ENCODE measurements at regions not wholly inside any gene's neighbourhood (a gene's known extent, or its start where the extent isn't known, plus 50 kb on each side); places are given as distances from the start of the nearest gene placed in this dataset.

DNA sequence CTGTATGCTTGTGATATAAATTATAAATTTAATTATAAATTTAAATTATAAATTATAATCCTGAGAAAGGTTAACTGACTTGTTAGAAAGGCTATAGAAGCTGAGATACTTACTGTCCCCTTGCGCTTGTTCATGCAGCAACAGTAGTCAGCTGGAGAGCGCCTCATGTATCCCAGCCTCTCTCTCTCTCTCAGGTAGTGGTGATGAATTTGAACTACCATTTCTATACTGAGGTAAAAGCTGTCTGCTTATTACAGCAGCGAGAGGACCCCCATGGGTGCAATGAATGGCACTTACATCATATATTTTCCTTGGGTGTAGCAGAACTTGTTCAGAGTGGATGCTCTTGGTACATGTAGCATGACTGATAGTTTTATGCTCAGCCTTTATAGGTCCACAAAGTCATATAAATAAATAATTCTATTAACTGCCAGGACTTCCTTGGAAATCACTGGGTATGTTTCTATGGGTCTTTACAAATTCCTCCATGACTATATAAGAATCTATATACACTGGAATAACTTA, 1308.7 kb downstream of the REEP3 start:
- H3K4me1 ChIP-seq (ENCODE audit: control insufficient read depth in 1 of 2, insufficient read depth in 2 of 2, low read length in 2 of 2) = no peaks in the 10 kb centered on the region
- H3K27me3 ChIP-seq (ENCODE audit: control insufficient read depth in 1 of 2, insufficient read depth in 2 of 2, low read length in 2 of 2) = no peaks in the 10 kb centered on the region
- H3K36me3 ChIP-seq (ENCODE audit: control insufficient read depth in 1 of 2, insufficient read depth in 2 of 2, low read length in 2 of 2) = no peaks in the 10 kb centered on the region
- H3K9me3 ChIP-seq (ENCODE audit: control insufficient read depth in 1 of 2, low read length in 2 of 2) = no peaks in the 10 kb centered on the region
- no peak overlapping the region for H3K9ac ChIP-seq (ENCODE audit: low read depth in 1 of 2, low read length in 2 of 2)
- H3K27ac ChIP-seq (ENCODE audit: low read depth, low read length) = no peak overlapping the region
- no peak overlapping the region for H3K4me3 ChIP-seq (ENCODE audit: low read depth in 1 of 2, low read length in 2 of 2)

DNA sequence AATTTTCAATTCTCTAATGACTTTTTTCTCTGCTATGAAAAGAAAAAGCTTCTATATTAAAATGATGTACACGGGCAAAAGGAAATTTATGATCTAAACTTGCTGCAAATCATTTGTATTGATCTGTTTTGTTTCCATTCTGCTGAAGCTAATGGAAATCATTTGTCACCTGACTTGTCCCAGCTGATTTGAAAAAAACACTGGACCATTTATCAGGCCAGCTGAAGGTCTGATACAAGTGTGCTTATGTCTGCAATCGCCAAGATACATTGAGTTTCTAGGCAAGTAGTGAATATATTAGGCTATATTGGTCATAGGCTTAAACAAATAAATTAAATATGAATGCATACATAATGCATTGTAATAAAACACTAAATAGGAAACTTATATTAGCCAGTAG, 1309.7 kb downstream of the REEP3 start:
- no peak overlapping the region for H3K9ac ChIP-seq (ENCODE audit: low read depth in 1 of 2, low read length in 2 of 2)
- no peaks in the 10 kb centered on the region for H3K9me3 ChIP-seq (ENCODE audit: control insufficient read depth in 1 of 2, low read length in 2 of 2)
- H3K27ac ChIP-seq (ENCODE audit: low read depth, low read length) = no peak overlapping the region
- no peaks in the 10 kb centered on the region for H3K27me3 ChIP-seq (ENCODE audit: control insufficient read depth in 1 of 2, insufficient read depth in 2 of 2, low read length in 2 of 2)
- H3K36me3 ChIP-seq (ENCODE audit: control insufficient read depth in 1 of 2, insufficient read depth in 2 of 2, low read length in 2 of 2) = no peaks in the 10 kb centered on the region
- no peaks in the 10 kb centered on the region for H3K4me1 ChIP-seq (ENCODE audit: control insufficient read depth in 1 of 2, insufficient read depth in 2 of 2, low read length in 2 of 2)
- H3K4me3 ChIP-seq (ENCODE audit: low read depth in 1 of 2, low read length in 2 of 2) = no peak overlapping the region

DNA sequence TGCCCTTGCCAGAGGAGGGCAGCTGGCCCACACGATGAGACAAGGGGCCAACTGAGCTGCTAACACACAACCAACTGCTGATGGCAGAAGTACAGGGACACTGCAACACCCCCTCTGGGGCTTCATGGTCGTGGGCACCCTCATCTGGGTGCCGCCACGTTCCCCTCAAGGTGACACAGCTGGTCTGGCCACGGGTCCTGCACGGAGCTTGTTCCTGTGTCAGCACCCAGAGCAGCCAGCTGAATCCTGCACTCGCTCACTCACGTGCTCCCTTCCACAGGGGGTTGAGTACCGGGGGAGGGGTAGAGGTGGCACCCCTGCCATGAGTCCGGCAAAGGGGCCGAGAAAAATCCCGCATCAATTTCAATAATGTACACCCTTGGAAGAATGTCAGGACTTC, 1319.1 kb downstream of the REEP3 start:
- Histone ChIP-seq H3K36me3 (ENCODE audit: control insufficient read depth in 1 of 2, insufficient read depth in 2 of 2, low read length in 2 of 2) (no peaks in the 10 kb centered on the region), H3K9ac (ENCODE audit: low read depth in 1 of 2, low read length in 2 of 2) (no peak overlapping the region), H3K27me3 (ENCODE audit: control insufficient read depth in 1 of 2, insufficient read depth in 2 of 2, low read length in 2 of 2) (no peaks in the 10 kb centered on the region), H3K4me3 (ENCODE audit: low read depth in 1 of 2, low read length in 2 of 2) (no peak overlapping the region), H3K4me1 (ENCODE audit: control insufficient read depth in 1 of 2, insufficient read depth in 2 of 2, low read length in 2 of 2) (no peaks in the 10 kb centered on the region), H3K9me3 (ENCODE audit: control insufficient read depth in 1 of 2, low read length in 2 of 2) (peaks cover 0 to 6% of the 10 kb centered on the region in 2 donors), H3K27ac (ENCODE audit: low read depth, low read length) (no peak overlapping the region)

DNA sequence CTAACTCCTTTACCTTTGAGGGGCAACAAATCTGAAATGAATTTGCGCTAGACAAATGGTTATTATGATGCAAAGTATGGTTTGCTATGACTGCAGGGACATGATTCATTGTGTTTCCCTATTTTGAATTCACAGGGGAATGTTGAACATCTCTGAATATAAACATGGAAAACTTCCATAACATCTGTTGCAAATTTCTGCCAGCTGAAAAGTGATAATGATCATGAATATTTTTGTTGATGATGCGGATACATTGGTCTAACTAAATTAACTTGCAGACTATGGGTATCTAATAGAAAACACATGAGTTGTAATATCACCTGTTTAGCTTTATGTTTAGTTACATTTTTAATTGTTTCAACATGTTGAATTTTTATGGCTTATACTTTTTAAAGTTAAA, 1325.5 kb downstream of the REEP3 start:
- Histone ChIP-seq H3K4me1 (ENCODE audit: control insufficient read depth in 1 of 2, insufficient read depth in 2 of 2, low read length in 2 of 2) (no peaks in the 10 kb centered on the region), H3K4me3 (ENCODE audit: low read depth in 1 of 2, low read length in 2 of 2) (no peak overlapping the region), H3K9ac (ENCODE audit: low read depth in 1 of 2, low read length in 2 of 2) (no peak overlapping the region), H3K9me3 (ENCODE audit: control insufficient read depth in 1 of 2, low read length in 2 of 2) (no peaks in the 10 kb centered on the region), H3K27me3 (ENCODE audit: control insufficient read depth in 1 of 2, insufficient read depth in 2 of 2, low read length in 2 of 2) (no peaks in the 10 kb centered on the region), H3K36me3 (ENCODE audit: control insufficient read depth in 1 of 2, insufficient read depth in 2 of 2, low read length in 2 of 2) (no peaks in the 10 kb centered on the region), H3K27ac (ENCODE audit: low read depth, low read length) (no peak overlapping the region)

DNA sequence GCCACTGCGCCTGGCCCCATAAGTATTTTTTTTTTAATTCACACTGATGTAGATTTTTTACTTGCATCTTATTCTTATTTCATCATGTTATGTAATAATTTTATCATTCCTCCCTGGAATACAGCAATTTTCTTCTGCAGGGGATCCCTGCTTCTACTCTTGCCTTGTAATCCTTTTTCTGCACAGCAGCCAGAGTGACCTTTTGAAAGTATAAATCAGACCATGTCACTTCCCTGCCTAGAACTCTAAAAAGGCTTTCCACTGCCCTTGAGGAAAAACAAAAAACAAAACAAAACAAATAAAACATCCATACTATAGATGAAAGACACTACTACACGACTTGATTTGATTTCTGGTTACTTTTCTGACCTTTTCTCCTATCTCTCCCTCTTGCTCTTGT, 1334.7 kb downstream of the REEP3 start:
- no peak overlapping the region for H3K4me3 ChIP-seq (ENCODE audit: low read depth in 1 of 2, low read length in 2 of 2)
- no peak overlapping the region for H3K27ac ChIP-seq (ENCODE audit: low read depth, low read length)
- no peak overlapping the region for H3K9ac ChIP-seq (ENCODE audit: low read depth in 1 of 2, low read length in 2 of 2)
- no peaks in the 10 kb centered on the region for H3K36me3 ChIP-seq (ENCODE audit: control insufficient read depth in 1 of 2, insufficient read depth in 2 of 2, low read length in 2 of 2)
- no peaks in the 10 kb centered on the region for H3K9me3 ChIP-seq (ENCODE audit: control insufficient read depth in 1 of 2, low read length in 2 of 2)
- H3K4me1 ChIP-seq (ENCODE audit: control insufficient read depth in 1 of 2, insufficient read depth in 2 of 2, low read length in 2 of 2) = no peaks in the 10 kb centered on the region
- H3K27me3 ChIP-seq (ENCODE audit: control insufficient read depth in 1 of 2, insufficient read depth in 2 of 2, low read length in 2 of 2) = no peaks in the 10 kb centered on the region

DNA sequence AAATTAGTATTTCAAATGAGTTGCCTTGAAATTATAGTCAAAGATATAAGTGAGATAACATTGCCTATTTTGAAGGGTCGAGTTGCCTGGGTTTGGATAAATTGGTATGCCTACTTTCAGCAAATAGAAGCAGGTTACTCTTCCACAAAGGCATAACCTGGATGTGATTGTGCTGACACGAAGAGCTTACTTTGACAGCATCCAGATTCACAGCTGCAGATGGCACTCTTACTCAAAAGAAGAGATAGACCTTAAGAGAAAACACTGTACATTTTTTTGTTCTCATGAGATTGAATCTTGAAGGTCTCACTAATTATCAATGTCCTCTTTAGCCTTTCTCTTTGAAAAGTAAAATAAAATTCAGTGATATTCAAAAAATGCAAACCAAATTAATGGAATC, 1338.7 kb downstream of the REEP3 start:
- no peaks in the 10 kb centered on the region for H3K27me3 ChIP-seq (ENCODE audit: control insufficient read depth in 1 of 2, insufficient read depth in 2 of 2, low read length in 2 of 2)
- H3K4me1 ChIP-seq (ENCODE audit: control insufficient read depth in 1 of 2, insufficient read depth in 2 of 2, low read length in 2 of 2) = no peaks in the 10 kb centered on the region
- H3K4me3 ChIP-seq (ENCODE audit: low read depth in 1 of 2, low read length in 2 of 2) = no peak overlapping the region
- H3K27ac ChIP-seq (ENCODE audit: low read depth, low read length) = no peak overlapping the region
- H3K36me3 ChIP-seq (ENCODE audit: control insufficient read depth in 1 of 2, insufficient read depth in 2 of 2, low read length in 2 of 2) = no peaks in the 10 kb centered on the region
- no peak overlapping the region for H3K9ac ChIP-seq (ENCODE audit: low read depth in 1 of 2, low read length in 2 of 2)
- H3K9me3 ChIP-seq (ENCODE audit: control insufficient read depth in 1 of 2, low read length in 2 of 2) = no peaks in the 10 kb centered on the region

DNA sequence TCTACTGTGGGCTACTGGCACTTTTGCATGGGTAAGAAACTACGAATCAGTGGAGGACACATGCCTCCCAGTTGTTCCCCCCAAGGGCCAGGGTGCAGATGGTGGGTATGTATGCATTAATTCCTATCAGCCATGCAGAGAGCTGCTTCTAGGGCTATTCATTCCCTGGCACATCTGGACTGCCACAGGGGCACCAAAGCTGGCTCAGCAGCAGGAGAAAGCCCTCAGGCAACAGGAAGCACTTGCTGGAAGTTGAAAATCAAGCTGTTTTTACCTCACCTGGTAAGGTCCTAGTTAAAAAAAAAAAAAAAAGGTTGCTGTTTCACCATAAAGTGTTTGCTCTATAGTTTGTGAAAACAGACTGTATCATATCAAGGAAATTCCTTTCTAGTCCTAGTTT, 1342.6 kb downstream of the REEP3 start:
- Histone ChIP-seq H3K4me3 (ENCODE audit: low read depth in 1 of 2, low read length in 2 of 2) (no peak overlapping the region), H3K27ac (ENCODE audit: low read depth, low read length) (no peak overlapping the region), H3K4me1 (ENCODE audit: control insufficient read depth in 1 of 2, insufficient read depth in 2 of 2, low read length in 2 of 2) (no peaks in the 10 kb centered on the region), H3K9ac (ENCODE audit: low read depth in 1 of 2, low read length in 2 of 2) (no peak overlapping the region), H3K36me3 (ENCODE audit: control insufficient read depth in 1 of 2, insufficient read depth in 2 of 2, low read length in 2 of 2) (no peaks in the 10 kb centered on the region), H3K9me3 (ENCODE audit: control insufficient read depth in 1 of 2, low read length in 2 of 2) (no peaks in the 10 kb centered on the region), H3K27me3 (ENCODE audit: control insufficient read depth in 1 of 2, insufficient read depth in 2 of 2, low read length in 2 of 2) (no peaks in the 10 kb centered on the region)

DNA sequence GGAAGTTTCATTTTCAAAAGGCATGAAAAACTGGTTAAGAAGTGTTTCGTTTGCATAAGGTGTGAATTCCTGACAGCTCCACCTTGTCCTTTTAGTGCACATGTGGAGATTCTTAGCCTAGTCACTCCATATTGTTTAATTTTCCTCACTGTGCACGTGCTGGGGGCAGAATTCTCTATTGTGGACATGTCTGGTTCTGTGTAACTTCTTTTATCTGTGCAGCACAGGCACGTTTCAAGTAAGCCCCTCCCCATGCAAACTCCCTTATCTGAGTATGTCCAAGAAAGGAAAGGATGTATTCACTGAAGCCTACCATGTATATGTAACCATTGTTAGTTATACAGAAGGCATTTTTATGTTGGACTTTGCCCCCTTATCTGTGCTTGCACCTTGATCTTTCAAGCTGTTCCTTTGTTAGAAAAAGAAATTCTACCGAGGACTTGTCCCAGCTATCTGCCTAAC, 1346.3 kb downstream of the REEP3 start:
- no peaks in the 10 kb centered on the region for H3K9me3 ChIP-seq (ENCODE audit: control insufficient read depth in 1 of 2, low read length in 2 of 2)
- no peaks in the 10 kb centered on the region for H3K4me1 ChIP-seq (ENCODE audit: control insufficient read depth in 1 of 2, insufficient read depth in 2 of 2, low read length in 2 of 2)
- no peaks in the 10 kb centered on the region for H3K36me3 ChIP-seq (ENCODE audit: control insufficient read depth in 1 of 2, insufficient read depth in 2 of 2, low read length in 2 of 2)
- no peak overlapping the region for H3K9ac ChIP-seq (ENCODE audit: low read depth in 1 of 2, low read length in 2 of 2)
- H3K4me3 ChIP-seq (ENCODE audit: low read depth in 1 of 2, low read length in 2 of 2) = no peak overlapping the region
- H3K27ac ChIP-seq (ENCODE audit: low read depth, low read length) = no peak overlapping the region
- no peaks in the 10 kb centered on the region for H3K27me3 ChIP-seq (ENCODE audit: control insufficient read depth in 1 of 2, insufficient read depth in 2 of 2, low read length in 2 of 2)

DNA sequence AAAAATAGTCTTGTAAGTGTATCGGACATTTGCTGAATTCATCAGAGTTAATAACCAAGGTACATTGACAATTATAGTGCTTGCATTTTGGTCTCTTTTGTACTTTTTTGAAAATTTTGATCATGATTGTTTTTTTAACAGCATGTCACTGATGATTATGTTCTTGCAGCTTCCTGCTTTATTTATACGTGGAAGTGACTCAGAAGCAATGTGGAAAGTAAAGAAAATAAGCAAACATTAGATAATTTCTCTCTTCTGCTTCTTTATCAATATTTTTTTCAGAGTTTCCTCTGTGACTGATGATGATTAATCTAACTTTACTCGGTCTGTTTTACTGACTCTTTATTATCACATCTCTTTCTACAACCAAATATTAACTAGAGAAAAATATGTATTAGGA, 1351.9 kb downstream of the REEP3 start:
- Histone ChIP-seq H3K27me3 (ENCODE audit: control insufficient read depth in 1 of 2, insufficient read depth in 2 of 2, low read length in 2 of 2) (no peaks in the 10 kb centered on the region), H3K4me1 (ENCODE audit: control insufficient read depth in 1 of 2, insufficient read depth in 2 of 2, low read length in 2 of 2) (no peaks in the 10 kb centered on the region)

DNA sequence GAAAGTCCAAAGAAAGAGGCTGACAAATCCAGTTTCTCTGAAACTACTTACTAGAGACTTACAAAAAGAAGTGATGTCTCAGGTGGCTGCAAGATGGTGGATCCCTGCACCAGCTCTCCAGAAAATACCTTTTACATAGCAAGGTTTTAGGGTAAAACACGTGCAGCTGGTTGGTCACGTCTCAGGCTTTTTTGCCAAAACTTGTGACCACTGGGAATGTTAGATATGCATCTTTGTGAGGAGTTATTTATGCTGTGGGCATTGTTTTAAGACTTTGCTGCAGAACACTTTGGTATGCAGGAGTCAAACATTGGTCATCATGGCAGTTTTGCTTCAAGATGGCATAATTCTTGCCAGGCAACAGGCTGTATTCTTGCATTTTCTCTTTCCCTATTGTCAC, 1352.8 kb downstream of the REEP3 start:
- Histone ChIP-seq H3K9ac (ENCODE audit: low read depth in 1 of 2, low read length in 2 of 2) (no peak overlapping the region), H3K4me3 (ENCODE audit: low read depth in 1 of 2, low read length in 2 of 2) (no peak overlapping the region), H3K27me3 (ENCODE audit: control insufficient read depth in 1 of 2, insufficient read depth in 2 of 2, low read length in 2 of 2) (no peaks in the 10 kb centered on the region), H3K36me3 (ENCODE audit: control insufficient read depth in 1 of 2, insufficient read depth in 2 of 2, low read length in 2 of 2) (no peaks in the 10 kb centered on the region), H3K4me1 (ENCODE audit: control insufficient read depth in 1 of 2, insufficient read depth in 2 of 2, low read length in 2 of 2) (no peaks in the 10 kb centered on the region), H3K27ac (ENCODE audit: low read depth, low read length) (no peak overlapping the region), H3K9me3 (ENCODE audit: control insufficient read depth in 1 of 2, low read length in 2 of 2) (peaks cover 0 to 4% of the 10 kb centered on the region in 2 donors)

More for the DNA sequence above, 1351.9 kb downstream of the REEP3 start:
- H3K27ac ChIP-seq (ENCODE audit: low read depth, low read length) = no peak overlapping the region
- H3K36me3 ChIP-seq (ENCODE audit: control insufficient read depth in 1 of 2, insufficient read depth in 2 of 2, low read length in 2 of 2) = no peaks in the 10 kb centered on the region
- H3K9me3 ChIP-seq (ENCODE audit: control insufficient read depth in 1 of 2, low read length in 2 of 2) = no peaks in the 10 kb centered on the region
- no peak overlapping the region for H3K4me3 ChIP-seq (ENCODE audit: low read depth in 1 of 2, low read length in 2 of 2)
- H3K9ac ChIP-seq (ENCODE audit: low read depth in 1 of 2, low read length in 2 of 2) = no peak overlapping the region

DNA sequence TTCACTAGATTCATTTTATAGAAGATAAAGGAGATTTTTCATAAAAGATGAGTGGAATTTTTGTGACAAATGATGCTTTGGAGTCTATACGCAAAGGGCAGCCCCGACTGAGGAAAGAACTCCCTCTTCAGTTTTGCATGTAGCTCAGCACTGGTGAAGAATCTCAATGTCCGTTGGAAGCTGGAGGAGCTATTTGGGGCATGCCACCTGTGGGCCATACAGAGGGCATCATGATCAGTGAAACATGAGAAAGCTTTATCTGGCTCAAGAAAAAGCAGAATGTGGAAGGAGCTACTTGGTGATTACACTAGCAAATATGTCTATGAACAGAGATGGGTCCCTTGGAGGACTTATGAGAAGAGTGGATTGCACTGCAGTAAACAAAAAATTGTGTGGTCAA, 1359.3 kb downstream of the REEP3 start:
- Histone ChIP-seq H3K36me3 (ENCODE audit: control insufficient read depth in 1 of 2, insufficient read depth in 2 of 2, low read length in 2 of 2) (no peaks in the 10 kb centered on the region), H3K27ac (ENCODE audit: low read depth, low read length) (no peak overlapping the region), H3K9me3 (ENCODE audit: control insufficient read depth in 1 of 2, low read length in 2 of 2) (peaks cover 0 to 4% of the 10 kb centered on the region in 2 donors), H3K4me1 (ENCODE audit: control insufficient read depth in 1 of 2, insufficient read depth in 2 of 2, low read length in 2 of 2) (no peaks in the 10 kb centered on the region), H3K4me3 (ENCODE audit: low read depth in 1 of 2, low read length in 2 of 2) (no peak overlapping the region), H3K27me3 (ENCODE audit: control insufficient read depth in 1 of 2, insufficient read depth in 2 of 2, low read length in 2 of 2) (no peaks in the 10 kb centered on the region), H3K9ac (ENCODE audit: low read depth in 1 of 2, low read length in 2 of 2) (no peak overlapping the region)
